ENCODE measurements at regions not wholly inside any gene's neighbourhood (a gene's known extent, or its start where the extent isn't known, plus 50 kb on each side); places are given as distances from the start of the nearest gene placed in this dataset.

DNA sequence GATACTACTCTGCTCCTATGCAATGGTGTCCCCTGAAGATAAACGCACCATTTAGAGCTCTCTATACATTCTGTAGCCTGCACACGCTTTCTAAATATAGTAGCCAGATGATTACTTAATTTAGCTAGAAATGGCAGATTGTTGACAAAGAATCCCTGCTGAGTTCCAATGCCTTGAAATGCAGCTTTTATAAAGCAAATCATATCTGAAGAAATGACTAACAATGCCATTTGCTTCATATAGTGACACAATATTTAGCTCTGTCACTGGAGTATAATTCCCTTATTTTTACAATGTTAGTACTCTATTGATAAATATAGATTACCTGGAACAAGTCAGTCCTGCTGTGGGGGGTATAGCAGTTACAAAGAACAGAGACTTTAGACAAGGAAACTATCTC, 166.2 kb downstream of the CDCA7 start:
- TF ChIP-seq, protein P1, sequence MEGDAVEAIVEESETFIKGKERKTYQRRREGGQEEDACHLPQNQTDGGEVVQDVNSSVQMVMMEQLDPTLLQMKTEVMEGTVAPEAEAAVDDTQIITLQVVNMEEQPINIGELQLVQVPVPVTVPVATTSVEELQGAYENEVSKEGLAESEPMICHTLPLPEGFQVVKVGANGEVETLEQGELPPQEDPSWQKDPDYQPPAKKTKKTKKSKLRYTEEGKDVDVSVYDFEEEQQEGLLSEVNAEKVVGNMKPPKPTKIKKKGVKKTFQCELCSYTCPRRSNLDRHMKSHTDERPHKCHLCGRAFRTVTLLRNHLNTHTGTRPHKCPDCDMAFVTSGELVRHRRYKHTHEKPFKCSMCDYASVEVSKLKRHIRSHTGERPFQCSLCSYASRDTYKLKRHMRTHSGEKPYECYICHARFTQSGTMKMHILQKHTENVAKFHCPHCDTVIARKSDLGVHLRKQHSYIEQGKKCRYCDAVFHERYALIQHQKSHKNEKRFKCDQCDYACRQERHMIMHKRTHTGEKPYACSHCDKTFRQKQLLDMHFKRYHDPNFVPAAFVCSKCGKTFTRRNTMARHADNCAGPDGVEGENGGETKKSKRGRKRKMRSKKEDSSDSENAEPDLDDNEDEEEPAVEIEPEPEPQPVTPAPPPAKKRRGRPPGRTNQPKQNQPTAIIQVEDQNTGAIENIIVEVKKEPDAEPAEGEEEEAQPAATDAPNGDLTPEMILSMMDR (IDR thresholded peaks at IDR 0.05; ENCODE audit: insufficient read depth, low read length, poor library complexity, severe bottlenecking) = no peak
- TF ChIP-seq EZH2phosphoT487 (conservative IDR thresholded peaks at IDR 0.05; ENCODE audit: low read length) = no peak
- H3K4me2 ChIP-seq (ENCODE audit: low read depth, low read length, poor library complexity, severe bottlenecking) = no peak overlapping the region
- H3K27me3 ChIP-seq (ENCODE audit: low read length) = no peaks in the 10 kb centered on the region; the same call in 1 of the 2 replicates
- no peaks in the 10 kb centered on the region for H3K79me2 ChIP-seq (ENCODE audit: insufficient read depth, low read length)
- H2AFZ ChIP-seq (ENCODE audit: low read depth, low read length, severe bottlenecking) = no peak overlapping the region
- H3K4me3 ChIP-seq (ENCODE audit: insufficient read depth, low read length, poor library complexity, severe bottlenecking) = no peak overlapping the region
- H3K27ac ChIP-seq (ENCODE audit: low read depth, low read length) = no peak overlapping the region
- H3K9ac ChIP-seq (ENCODE audit: low read length) = no peak overlapping the region
- no peaks in the 10 kb centered on the region for H4K20me1 ChIP-seq (ENCODE audit: low read depth, low read length)
- H3K36me3 ChIP-seq (ENCODE audit: low read length) = no peaks in the 10 kb centered on the region
- H3K9me3 ChIP-seq (ENCODE audit: insufficient read depth, low read length) = peaks cover 11% of the 10 kb centered on the region; the same call in 1 of the 2 replicates
- no peaks in the 10 kb centered on the region for H3K9me2 ChIP-seq (replicated peaks; ENCODE audit: insufficient read depth, low read length)
- no peaks in the 10 kb centered on the region for H3F3A ChIP-seq (ENCODE audit: insufficient read depth)

- Histone ChIP-seq H3F3A (ENCODE audit: insufficient read depth) (no peaks in the 10 kb centered on the region), H3K9me3 (ENCODE audit: insufficient read depth, low read length) (peaks cover 11% of the 10 kb centered on the region; the same call in 1 of the 2 replicates), H4K20me1 (ENCODE audit: low read depth, low read length) (no peaks in the 10 kb centered on the region), H3K79me2 (ENCODE audit: insufficient read depth, low read length) (no peaks in the 10 kb centered on the region), H3K27ac (ENCODE audit: low read depth, low read length) (no peak overlapping the region), H2AFZ (ENCODE audit: low read depth, low read length, severe bottlenecking) (no peak overlapping the region), H3K4me2 (ENCODE audit: low read depth, low read length, poor library complexity, severe bottlenecking) (no peak overlapping the region), H3K9me2 (replicated peaks; ENCODE audit: insufficient read depth, low read length) (no peaks in the 10 kb centered on the region), H3K9ac (ENCODE audit: low read length) (no peak overlapping the region), H3K36me3 (ENCODE audit: low read length) (no peaks in the 10 kb centered on the region), H3K4me3 (ENCODE audit: insufficient read depth, low read length, poor library complexity, severe bottlenecking) (no peak overlapping the region), H3K27me3 (ENCODE audit: low read length) (no peaks in the 10 kb centered on the region; the same call in 1 of the 2 replicates)
- no peak for TF ChIP-seq EZH2phosphoT487 (conservative IDR thresholded peaks at IDR 0.05; ENCODE audit: low read length)
- TF ChIP-seq, protein P1 (IDR thresholded peaks at IDR 0.05; ENCODE audit: insufficient read depth, low read length, poor library complexity, severe bottlenecking) = no peak
Measured at GRCh38 chr2:173521450-173522192, 166.9 kb downstream of the CDCA7 start.

DNA sequence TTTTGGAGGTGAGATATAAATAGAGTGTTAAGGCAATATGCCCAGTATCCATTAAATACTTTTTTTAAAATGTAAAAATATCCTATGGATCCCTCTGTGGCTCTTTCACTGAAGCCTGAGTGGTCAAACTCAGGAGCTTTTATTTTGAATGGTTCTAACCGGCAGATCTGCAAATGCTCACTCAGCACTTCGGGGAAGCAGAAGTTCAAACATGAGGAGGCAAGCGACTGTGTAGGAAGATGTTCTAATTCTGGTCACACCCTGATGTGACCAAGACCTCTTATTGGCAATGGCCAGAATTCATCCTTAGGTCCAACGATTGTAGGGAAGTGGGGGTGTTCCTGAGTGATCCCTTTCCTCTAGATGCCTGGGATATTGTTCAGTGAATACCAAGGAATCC, 168.8 kb downstream of the CDCA7 start:
- H4K20me1 ChIP-seq (ENCODE audit: low read depth, low read length) = no peaks in the 10 kb centered on the region
- H3K36me3 ChIP-seq (ENCODE audit: low read length) = no peaks in the 10 kb centered on the region
- H3K27me3 ChIP-seq (ENCODE audit: low read length) = no peaks in the 10 kb centered on the region
- no peak for TF ChIP-seq EZH2phosphoT487 (conservative IDR thresholded peaks at IDR 0.05; ENCODE audit: low read length)
- TF ChIP-seq, protein P1 (IDR thresholded peaks at IDR 0.05; ENCODE audit: insufficient read depth, low read length, poor library complexity, severe bottlenecking) = no peak
- no peak overlapping the region for H3K9ac ChIP-seq (ENCODE audit: low read length)
- H3K27ac ChIP-seq (ENCODE audit: low read depth, low read length) = no peak overlapping the region
- no peak overlapping the region for H3K4me3 ChIP-seq (ENCODE audit: insufficient read depth, low read length, poor library complexity, severe bottlenecking)
- no peaks in the 10 kb centered on the region for H3K9me2 ChIP-seq (replicated peaks; ENCODE audit: insufficient read depth, low read length)
- no peaks in the 10 kb centered on the region for H3K79me2 ChIP-seq (ENCODE audit: insufficient read depth, low read length)
- no peak overlapping the region for H3K4me2 ChIP-seq (ENCODE audit: low read depth, low read length, poor library complexity, severe bottlenecking)
- no peak overlapping the region for H2AFZ ChIP-seq (ENCODE audit: low read depth, low read length, severe bottlenecking)
- no peaks in the 10 kb centered on the region for H3F3A ChIP-seq (ENCODE audit: insufficient read depth)
- H3K9me3 ChIP-seq (ENCODE audit: insufficient read depth, low read length) = peaks cover 8% of the 10 kb centered on the region; the same call in 1 of the 2 replicates
